ENCODE measurements at regions not wholly inside any gene's neighbourhood (a gene's known extent, or its start where the extent isn't known, plus 50 kb on each side); places are given as distances from the start of the nearest gene placed in this dataset.

GRCh38 chr18:25538175-25538922 lies 186.4 kb upstream of the ZNF521 start:
- Histone ChIP-seq H3K4me3 (ENCODE audit: control extremely low read depth in 1 of 5, extremely low read depth in 1 of 5, insufficient read depth in 1 of 5, low read depth in 2 of 5, low read length in 4 of 5) (no peak overlapping the region), H3K79me2 (ENCODE audit: control insufficient read depth, insufficient read depth, low read length) (no peaks in the 10 kb centered on the region), H3K27me3 (replicated peaks in 1 of 4; ENCODE audit: control extremely low read depth in 1 of 4, control insufficient read depth in 3 of 4, insufficient read depth in 4 of 4, low read length in 3 of 4) (no peaks in the 10 kb centered on the region), H3K9me3 (ENCODE audit: control extremely low read depth in 1 of 3, control insufficient read depth in 2 of 3, insufficient read depth in 1 of 3, low read length in 2 of 3) (peaks cover 0 to 2% (median 1%) of the 10 kb centered on the region in 3 donors), H4K20me1 (ENCODE audit: control insufficient read depth, insufficient read depth, low read length, poor library complexity, severe bottlenecking) (no peaks in the 10 kb centered on the region), H3K4me1 (ENCODE audit: control insufficient read depth in 2 of 2, insufficient read depth in 2 of 2, low read length in 2 of 2) (no peaks in the 10 kb centered on the region), H3K27ac (ENCODE audit: low read length in 2 of 2) (no peak overlapping the region), H3K9ac (ENCODE audit: low read length) (no peak overlapping the region), H3K4me2 (replicated peaks; ENCODE audit: low read depth, low read length, poor library complexity, severe bottlenecking) (no peak overlapping the region), H3K36me3 (replicated peaks in 1 of 2; ENCODE audit: control extremely low read depth in 1 of 2, control insufficient read depth in 1 of 2, extremely low read depth in 1 of 2, insufficient read depth in 2 of 2, low read length in 1 of 2) (no peaks in the 10 kb centered on the region), H2AFZ (ENCODE audit: insufficient read depth, low read depth, low read length, poor library complexity, severe bottlenecking) (no peak overlapping the region)
- peaks cover 3% of the 10 kb centered on the region for H3K9me3 Mint-ChIP-seq (ENCODE audit: insufficient read depth)
- TF ChIP-seq CTCF (IDR thresholded peaks at IDR 0.05): no peak
- H3K27me3 Mint-ChIP-seq: no peaks in the 10 kb centered on the region
- POLR2A ChIA-PET: no interaction called here
- WGBS (ENCODE audit: insufficient coverage): 80% methylated on average over 3 of the region's 7 CpGs
- ATAC-seq (ENCODE audit: low read depth) (no peak), DNase-seq (no peak)
- H3K27ac Mint-ChIP-seq: no peak overlapping the region
- intact Hi-C loops (cut with micrococcal nuclease): no loop called here
- CTCF ChIA-PET: no interaction called here
- H3K4me1 Mint-ChIP-seq: no peaks in the 10 kb centered on the region
- H3K4me3 Mint-ChIP-seq: no peak overlapping the region

- Histone ChIP-seq H3K4me2 (replicated peaks; ENCODE audit: low read depth, low read length, poor library complexity, severe bottlenecking) (no peak overlapping the region), H3K36me3 (replicated peaks in 1 of 2; ENCODE audit: control extremely low read depth in 1 of 2, control insufficient read depth in 1 of 2, extremely low read depth in 1 of 2, insufficient read depth in 2 of 2, low read length in 1 of 2) (no peaks in the 10 kb centered on the region), H3K27me3 (replicated peaks in 1 of 4; ENCODE audit: control extremely low read depth in 1 of 4, control insufficient read depth in 3 of 4, insufficient read depth in 4 of 4, low read length in 3 of 4) (no peaks in the 10 kb centered on the region), H3K9me3 (ENCODE audit: control extremely low read depth in 1 of 3, control insufficient read depth in 2 of 3, insufficient read depth in 1 of 3, low read length in 2 of 3) (peaks cover 0 to 9% (median 1%) of the 10 kb centered on the region in 3 donors), H2AFZ (ENCODE audit: insufficient read depth, low read depth, low read length, poor library complexity, severe bottlenecking) (no peak overlapping the region), H4K20me1 (ENCODE audit: control insufficient read depth, insufficient read depth, low read length, poor library complexity, severe bottlenecking) (no peaks in the 10 kb centered on the region), H3K4me3 (ENCODE audit: control extremely low read depth in 1 of 5, extremely low read depth in 1 of 5, insufficient read depth in 1 of 5, low read depth in 2 of 5, low read length in 4 of 5) (no peak overlapping the region), H3K9ac (ENCODE audit: low read length) (no peak overlapping the region), H3K27ac (ENCODE audit: low read length in 2 of 2) (no peak overlapping the region), H3K4me1 (ENCODE audit: control insufficient read depth in 2 of 2, insufficient read depth in 2 of 2, low read length in 2 of 2) (no peaks in the 10 kb centered on the region), H3K79me2 (ENCODE audit: control insufficient read depth, insufficient read depth, low read length) (no peaks in the 10 kb centered on the region)
- no CpG with 5 or more reads among the region's 1 CpG for WGBS (ENCODE audit: insufficient coverage)
- intact Hi-C loops (cut with micrococcal nuclease): no loop called here
- ATAC-seq (ENCODE audit: low read depth) (no peak), DNase-seq (no peak)
- Mint-ChIP-seq H3K27ac (no peak overlapping the region), H3K4me1 (no peaks in the 10 kb centered on the region), H3K4me3 (no peak overlapping the region), H3K27me3 (peaks cover 2% of the 10 kb centered on the region), H3K9me3 (ENCODE audit: insufficient read depth) (peaks cover 9% of the 10 kb centered on the region)
- no peak for TF ChIP-seq CTCF (IDR thresholded peaks at IDR 0.05)
- no peak for TF ChIP-seq EZH2 (IDR thresholded peaks at IDR 0.05; ENCODE audit: borderline replicate concordance, insufficient read depth, low read depth, low read length, poor library complexity, severe bottlenecking)
- ChIA-PET POLR2A (no interaction called here), CTCF (no interaction called here)
Measured at GRCh38 chr18:25535495-25535894, 183.5 kb upstream of the ZNF521 start.

Measured in B cell (primary cell).